Kasumi-1 (cell line): ENCODE measurements at regions not wholly inside any gene's neighbourhood (a gene's known extent, or its start where the extent isn't known, plus 50 kb on each side); places are given as distances from the start of the nearest gene placed in this dataset.
"Not testable (repeated sequence)": the region's sequence is repeated elsewhere in the genome, so short reads cannot be mapped to it uniquely, and the experiment has no call there.

Experiments used
- DNase-seq, 2 experiments: peaks; one replicate each; lab custom pipeline; 2025; lab: John Stamatoyannopoulos, UW

GRCh38 chr12:88820012-88820411 lies 239.7 kb upstream of the KITLG start:
- DNase-seq = no peak

GRCh38 chr12:88816201-88816600 lies 235.9 kb upstream of the KITLG start:
- DNase-seq = peak; percentile 41 to 55

GRCh38 chr12:88814779-88815178 lies 234.5 kb upstream of the KITLG start:
- no peak for DNase-seq

GRCh38 chr12:88812610-88813009 lies 232.3 kb upstream of the KITLG start:
- no peak for DNase-seq

- no peak for DNase-seq
These were observed 230.5 kb upstream of the KITLG start for GRCh38 chr12:88810806-88811205.

- not testable (repeated sequence) for DNase-seq
These were observed 229.6 kb upstream of the KITLG start for GRCh38 chr12:88809841-88810240.

GRCh38 chr12:88805692-88806091 lies 225.4 kb upstream of the KITLG start:
- peak; percentile 93 to 95 for DNase-seq

- DNase-seq = no peak
These were observed 225.0 kb upstream of the KITLG start for GRCh38 chr12:88805286-88805685.

GRCh38 chr12:88802096-88802706 lies 221.9 kb upstream of the KITLG start:
- DNase-seq = peak; percentile 53 to 65

- DNase-seq = no peak
These were observed 221.2 kb upstream of the KITLG start for GRCh38 chr12:88801227-88802095.

- DNase-seq = no peak
These were observed 212.8 kb upstream of the KITLG start for GRCh38 chr12:88793096-88793495.

GRCh38 chr12:88790231-88790630 lies 210.0 kb upstream of the KITLG start:
- DNase-seq = no peak

GRCh38 chr12:88784166-88784565 lies 203.9 kb upstream of the KITLG start:
- DNase-seq = no peak

- no peak for DNase-seq
These were observed 202.1 kb upstream of the KITLG start for GRCh38 chr12:88782351-88782750.

- no peak for DNase-seq
These were observed 201.6 kb upstream of the KITLG start for GRCh38 chr12:88781909-88782308.

- DNase-seq = no peak
These were observed 197.8 kb upstream of the KITLG start for GRCh38 chr12:88778064-88778463.

GRCh38 chr12:88775742-88776151 lies 195.5 kb upstream of the KITLG start:
- DNase-seq = no peak

GRCh38 chr12:88767699-88768098 lies 187.4 kb upstream of the KITLG start:
- DNase-seq = no peak

GRCh38 chr12:88764781-88765480 lies 184.7 kb upstream of the KITLG start:
- DNase-seq = no peak

GRCh38 chr12:88763536-88764100 lies 183.3 kb upstream of the KITLG start:
- no peak for DNase-seq

- no peak for DNase-seq
These were observed 177.9 kb upstream of the KITLG start for GRCh38 chr12:88758176-88758575.

GRCh38 chr12:88756917-88757316 lies 176.6 kb upstream of the KITLG start:
- DNase-seq = no peak

GRCh38 chr12:88756153-88756552 lies 175.9 kb upstream of the KITLG start:
- no peak for DNase-seq
